Stimulated activated CD8-positive, alpha-beta memory T cell treated with anti-CD3 and anti-CD28 coated beads, Interleukin-4, amount 100 ng/mL, for 48 hours (primary cell): ENCODE measurements at regions not wholly inside any gene's neighbourhood (a gene's known extent, or its start where the extent isn't known, plus 50 kb on each side); places are given as distances from the start of the nearest gene placed in this dataset.
"Not testable (repeated sequence)": the region's sequence is repeated elsewhere in the genome, so short reads cannot be mapped to it uniquely, and the experiment has no call there.

Experiments used
- DNase-seq: peaks from one replicate; pipeline ENCODE4 v3.0.0-alpha.2; 2020

DNA sequence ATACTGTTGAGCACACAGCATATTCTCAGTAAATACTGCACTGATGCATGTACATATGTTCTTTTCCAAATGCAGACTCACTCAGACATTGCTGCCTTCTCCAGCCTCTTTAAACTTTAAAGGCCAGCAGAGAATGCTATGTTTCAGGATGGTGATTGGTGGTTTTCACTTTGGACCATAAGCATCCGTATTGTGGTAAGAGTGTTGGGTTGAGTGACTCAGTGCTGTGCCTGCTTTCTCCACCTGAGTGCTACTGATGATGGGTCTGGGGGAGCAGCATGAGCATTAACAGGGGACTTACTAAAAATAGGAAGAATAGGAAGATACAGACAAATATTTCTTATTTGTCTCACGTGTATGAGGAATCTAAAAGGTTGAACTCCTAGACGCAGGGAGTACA, 56.3 kb upstream of the ZNF92 start:
- DNase-seq, result no peak

DNA sequence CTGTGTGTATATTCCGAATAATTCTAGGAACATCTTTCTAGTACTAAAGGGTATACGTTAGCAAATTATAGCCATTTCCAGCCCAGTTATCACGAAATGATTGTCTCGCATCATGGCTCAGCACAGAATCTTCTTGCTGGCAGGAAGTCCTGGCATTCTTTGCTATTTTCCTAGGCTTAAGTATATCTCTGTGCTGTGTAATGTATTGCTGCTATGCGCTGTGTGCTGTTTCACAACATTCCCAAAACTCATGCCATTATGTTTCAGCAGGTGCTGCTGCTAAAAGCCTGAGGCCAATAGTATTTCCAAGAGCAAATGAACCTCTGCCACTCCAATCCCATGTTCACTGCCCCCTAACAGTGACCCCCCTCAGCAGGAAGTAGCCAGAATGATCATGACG, 62.9 kb upstream of the ZNF92 start:
- DNase-seq, result no peak

DNA sequence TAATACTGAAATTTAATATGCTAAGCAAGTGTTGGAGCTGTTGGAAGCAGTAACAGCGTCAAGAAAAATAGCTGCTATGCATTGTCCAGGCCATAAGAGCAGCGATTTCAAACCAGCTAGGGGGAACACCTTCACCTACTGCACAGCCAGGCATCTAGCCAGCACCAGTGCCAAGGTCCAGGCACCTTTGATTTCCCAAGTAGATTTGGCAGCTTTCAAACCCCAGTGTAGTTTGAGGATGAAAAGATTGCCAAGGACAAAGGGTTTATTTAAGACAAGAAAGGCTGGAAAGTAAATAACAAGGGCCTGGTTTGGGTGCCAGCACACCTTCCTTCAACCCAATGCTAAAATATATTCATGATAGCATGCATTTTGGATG, 65.4 kb upstream of the ZNF92 start:
- DNase-seq, result no peak

DNA sequence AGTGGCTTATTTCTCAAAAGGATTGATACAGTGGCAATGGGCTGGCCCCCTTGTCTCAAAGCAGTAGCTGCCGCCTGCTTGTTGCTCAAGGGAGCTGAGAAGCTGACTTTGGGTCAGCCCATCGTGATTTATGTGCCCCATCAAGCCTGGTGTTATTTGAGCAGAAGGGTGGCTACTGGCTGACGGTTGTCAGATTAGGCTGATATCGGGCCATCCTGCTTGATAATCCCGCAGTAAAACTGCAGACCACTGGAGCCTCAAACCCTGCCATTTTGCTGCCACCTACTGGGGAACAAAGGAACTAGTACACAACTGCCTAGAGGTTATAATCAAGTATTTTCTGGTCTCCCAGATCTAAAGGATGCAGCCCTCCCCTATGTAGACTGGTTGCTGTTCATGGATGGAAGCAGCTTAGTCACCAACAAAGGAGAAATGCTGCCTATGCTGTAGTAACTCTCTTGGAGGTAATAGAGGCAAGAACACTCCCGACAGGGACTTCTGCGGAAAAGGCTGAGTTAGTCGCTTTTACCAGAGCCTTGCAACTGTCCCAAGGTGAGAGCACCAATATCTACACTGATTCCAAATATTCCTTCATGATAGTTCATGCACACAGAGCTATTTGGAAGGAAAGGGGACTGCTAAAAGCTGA, 65.9 kb upstream of the ZNF92 start:
- DNase-seq, result peak; percentile 51

DNA sequence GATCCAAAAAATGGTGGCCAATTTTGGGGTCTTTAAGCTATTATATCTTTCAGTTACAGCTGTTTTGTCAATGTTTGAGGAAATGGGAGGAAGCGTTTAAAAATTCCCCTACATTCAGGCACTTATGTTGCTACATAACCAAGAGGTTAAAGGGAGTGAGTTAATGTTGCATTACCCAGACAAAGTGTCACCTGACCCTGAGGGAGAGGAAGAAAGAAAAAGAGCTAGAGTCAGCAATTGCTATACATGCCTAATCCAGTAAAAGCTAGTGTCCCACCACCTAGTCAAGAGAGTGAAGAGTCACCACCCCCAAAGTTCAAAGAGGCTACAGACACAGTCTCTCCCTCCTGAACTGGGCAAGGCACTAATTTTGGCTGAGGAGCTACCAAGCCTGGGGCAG, 69.5 kb upstream of the ZNF92 start:
- DNase-seq, result no peak

DNA sequence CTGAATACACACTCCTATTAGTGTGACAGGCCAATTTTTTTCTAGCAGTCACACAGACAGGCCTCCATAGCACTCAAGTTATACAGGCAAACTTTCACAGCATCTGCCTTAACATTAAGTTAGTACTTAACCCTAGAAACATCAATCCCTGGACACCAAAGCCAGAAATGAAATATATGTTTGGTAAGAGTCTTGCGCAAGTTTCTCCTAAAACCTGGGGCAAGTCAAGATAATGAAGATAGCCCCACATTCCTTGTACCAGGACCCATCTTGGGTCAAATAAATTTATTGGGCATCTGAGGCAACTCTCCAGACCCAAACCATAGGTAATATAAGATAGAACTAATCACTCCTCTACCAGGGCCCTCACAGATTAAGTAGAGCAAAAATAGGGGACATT, 70.8 kb upstream of the ZNF92 start:
- no peak for DNase-seq

DNA sequence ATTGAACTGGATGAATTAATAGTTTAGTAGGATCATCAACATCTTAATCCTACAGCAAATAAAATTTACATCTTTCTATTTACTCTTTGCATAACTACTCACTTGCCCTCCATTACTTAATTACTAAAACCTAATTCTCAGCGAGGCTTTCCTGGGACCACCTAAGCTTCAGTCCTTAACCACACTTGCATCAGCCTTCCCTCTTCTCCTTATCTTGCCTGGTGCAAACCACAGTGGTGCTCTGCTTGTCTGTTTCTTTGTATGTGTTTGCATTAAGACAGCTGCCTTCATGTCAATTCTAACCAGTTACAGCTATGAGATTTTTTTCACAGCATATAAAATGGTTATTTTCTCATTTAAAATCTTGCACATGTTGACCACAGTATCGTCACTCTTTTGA, 72.6 kb upstream of the ZNF92 start:
- DNase-seq, result no peak

DNA sequence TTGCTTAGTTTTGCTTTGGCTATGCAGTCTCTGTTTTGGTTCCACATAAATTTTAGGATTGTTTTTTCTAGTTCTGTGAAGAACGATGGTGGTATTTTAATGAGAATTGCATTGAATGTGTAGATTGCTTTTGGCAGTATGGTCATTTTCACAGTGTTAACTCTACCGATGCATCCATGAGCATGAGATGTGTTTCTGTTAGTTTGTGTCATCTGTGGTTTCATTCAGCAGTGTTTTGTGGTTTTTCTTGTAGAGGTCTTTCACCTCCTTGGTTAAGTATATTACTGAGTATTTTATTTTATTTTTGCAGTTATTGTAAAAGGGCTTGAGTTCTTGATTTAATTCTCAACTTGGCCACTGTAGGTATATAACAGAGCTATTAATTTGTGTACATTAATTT, 78.2 kb upstream of the ZNF92 start:
- DNase-seq, result no peak

DNA sequence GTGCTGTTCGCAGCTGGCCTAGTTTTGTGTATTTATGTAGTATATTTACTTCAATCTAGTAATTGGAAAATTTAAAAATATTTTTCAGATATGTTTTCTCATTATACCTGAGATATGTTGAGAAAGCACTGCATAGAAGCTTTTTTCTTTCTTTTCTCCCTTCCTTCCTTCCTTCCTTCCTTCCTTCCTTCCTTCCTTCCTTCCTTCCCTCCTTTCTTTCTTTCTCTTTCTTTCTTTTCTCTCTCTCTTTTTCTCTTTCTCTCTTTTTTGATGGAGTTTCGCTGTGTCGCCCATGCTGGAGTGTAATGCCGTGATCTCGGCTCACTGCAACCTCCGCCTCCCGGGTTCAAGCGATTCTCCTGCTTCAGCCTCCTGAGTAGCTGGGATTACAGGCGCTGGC, 83.3 kb upstream of the ZNF92 start:
- not testable (repeated sequence) for DNase-seq

DNA sequence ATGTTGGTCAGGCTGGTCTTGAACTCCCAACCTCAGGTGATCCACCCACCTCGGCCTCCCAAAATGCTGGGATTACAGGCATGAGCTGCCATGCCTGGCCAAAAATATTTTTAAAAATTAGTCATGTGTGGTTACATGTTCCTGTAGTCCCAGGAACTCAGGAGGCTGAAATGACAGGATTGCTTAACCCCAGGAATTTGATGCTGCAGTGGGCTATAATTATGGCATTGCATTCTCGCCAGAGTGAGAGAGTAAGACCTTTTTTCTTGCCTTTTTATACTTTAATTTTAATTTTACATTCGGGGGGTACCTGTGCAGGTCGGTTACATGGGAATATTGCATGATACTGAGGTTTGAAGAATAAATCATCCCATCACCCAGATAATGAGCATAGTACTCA, 86.6 kb upstream of the ZNF92 start:
- DNase-seq, result no peak

DNA sequence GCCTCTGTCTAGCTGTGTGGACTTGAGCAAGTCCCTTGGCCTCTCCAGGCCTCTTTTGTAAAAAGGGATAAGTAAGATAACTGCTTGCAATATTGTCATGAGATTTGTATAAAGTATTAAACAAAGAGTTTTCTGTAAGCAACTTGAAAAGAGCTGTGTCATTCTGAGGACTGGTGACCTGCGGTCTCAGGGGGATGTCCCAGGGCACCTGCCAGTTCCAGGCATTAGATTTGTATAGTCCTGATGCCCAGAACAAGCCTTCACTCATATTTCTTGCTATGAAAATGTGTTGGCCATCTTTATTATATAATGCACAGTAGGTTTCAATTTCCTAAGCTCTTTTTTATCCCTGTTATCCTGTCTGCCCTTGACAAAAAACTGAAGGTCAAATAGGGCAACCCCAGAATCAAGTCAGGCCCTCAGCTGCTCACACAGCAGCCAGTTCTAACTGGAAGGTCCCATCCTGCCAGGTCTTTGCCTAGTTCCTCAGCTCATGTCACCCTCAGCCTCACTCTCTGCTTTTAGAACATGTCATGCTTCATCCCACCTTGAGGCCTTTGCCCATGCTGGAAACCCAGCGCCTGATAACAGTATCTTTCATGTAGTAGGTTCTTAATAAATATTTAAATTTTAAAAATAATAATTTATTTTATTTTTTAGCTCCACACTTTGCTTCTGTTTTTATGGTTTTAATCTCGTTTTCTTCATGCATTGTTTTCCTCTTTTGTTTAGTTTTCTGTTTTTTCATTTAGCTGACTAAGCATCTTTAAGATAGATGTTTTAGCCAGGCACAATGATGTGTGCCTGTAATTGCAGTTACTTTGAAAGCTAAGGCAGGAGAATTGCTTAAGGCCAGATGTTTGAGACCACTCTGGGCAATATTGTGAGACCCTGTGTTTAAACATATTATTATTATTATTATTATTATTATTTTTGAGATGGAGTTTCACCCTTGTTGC, 87.5 kb upstream of the ZNF92 start:
- no peak for DNase-seq

DNA sequence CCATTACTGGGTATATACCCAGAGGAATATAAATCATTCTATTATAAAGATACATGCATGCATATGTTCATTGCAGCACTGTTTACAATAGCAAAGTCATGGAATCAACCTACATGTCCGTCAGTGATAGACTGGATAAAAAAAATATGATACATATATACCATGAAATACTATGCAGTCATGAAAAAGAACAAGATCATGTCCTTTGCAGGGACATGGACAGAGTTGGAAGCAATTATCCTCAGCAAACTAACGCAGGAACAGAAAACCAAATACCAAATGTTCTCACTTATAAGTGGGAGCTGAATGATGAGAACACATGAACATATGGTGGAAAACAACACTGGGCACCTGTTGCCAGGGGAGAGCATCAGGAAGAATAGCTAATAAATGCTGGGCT, 88.4 kb upstream of the ZNF92 start:
- not testable (repeated sequence) for DNase-seq

DNA sequence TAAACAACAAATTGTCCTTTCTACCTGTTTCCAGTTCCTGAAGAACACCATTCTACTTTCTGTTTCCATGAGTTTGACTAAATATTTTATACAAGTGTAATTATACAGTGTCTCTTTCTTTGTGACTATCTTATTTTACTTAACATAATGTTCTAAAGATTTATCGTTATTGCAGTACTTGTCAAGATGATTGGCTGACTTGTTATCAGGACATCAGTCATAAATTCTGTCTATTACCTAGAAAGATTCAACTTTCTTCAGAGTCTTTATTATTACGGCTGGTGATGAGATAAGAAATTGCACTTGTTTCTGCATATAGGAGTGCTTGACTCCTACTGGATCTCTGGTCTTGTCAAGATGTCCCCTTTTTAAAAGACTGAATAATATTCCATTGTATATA, 93.9 kb upstream of the ZNF92 start:
- DNase-seq, result no peak

DNA sequence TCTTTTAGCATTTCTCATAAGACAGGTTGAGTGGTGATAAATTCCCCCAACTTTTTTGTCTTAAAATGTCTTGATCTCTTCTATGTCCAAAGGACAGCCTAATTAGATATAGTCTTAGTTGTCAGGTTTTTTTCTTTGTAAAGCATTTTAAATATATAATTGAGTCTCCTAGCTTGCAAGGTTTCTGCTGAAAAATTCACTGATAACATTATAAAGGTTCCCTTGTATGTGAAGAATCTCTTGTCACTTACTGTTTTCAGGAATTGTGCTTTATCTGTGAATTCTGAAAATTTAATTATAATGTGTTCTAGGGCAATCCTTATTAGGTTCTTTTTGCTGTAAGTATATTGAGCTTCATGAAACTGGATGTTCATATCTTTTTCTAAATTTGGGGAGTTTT, 96.8 kb upstream of the ZNF92 start:
- no peak for DNase-seq

DNA sequence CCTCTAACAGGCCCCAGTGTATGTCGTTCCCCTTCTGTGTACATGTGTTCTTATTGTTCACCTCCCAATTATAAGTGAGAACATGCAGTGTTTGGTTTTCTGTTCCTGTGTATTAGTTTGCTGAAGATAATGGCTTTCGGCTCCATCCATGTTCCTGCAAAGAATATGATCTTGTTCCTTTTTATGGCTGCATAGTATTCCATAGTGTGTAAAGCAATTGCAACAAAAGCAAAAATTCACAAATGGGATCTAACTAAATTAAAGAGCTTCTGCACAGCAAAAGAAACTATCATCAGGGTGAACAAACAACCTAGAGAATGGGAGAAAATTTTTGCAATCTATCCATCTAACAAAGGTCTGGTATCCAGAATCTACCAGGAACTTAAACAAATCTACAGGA, 102.2 kb upstream of the ZNF92 start:
- not testable (repeated sequence) for DNase-seq

DNA sequence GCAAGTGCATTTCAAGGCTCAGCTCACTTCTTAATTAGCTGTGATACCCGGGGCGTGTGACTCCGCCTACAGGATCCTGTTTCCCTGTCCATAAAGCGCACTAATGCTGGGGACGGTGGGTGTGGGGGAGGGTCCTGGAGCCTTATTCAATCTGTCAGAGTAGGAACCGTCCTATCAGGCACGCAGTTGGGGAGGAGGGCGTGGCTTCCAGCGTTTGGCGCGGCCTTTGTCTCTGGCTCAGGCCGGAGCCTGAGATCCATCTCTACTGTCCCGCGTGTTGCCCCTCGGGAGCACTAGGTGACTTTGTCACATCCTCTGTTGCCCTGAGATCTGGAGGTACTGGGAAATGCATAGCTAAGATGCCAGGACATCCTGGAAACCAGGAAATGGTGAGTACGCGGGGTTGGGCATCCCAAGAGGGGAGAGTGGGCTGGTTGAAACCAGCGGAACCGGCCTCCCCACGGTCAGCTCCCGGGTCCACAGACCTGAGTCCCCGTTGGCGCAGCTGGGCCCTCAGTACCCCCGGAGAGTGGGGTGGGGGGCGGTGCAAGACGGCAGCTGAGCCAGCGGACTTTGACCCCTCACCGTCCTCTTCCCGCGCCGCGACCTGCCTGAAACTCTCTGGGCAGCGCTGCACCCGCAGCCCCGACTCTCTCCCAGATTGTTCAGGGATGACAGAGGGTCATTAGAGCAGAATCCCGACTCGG, 104.4 kb upstream of the ZNF92 start:
- peak; percentile 76 for DNase-seq

DNA sequence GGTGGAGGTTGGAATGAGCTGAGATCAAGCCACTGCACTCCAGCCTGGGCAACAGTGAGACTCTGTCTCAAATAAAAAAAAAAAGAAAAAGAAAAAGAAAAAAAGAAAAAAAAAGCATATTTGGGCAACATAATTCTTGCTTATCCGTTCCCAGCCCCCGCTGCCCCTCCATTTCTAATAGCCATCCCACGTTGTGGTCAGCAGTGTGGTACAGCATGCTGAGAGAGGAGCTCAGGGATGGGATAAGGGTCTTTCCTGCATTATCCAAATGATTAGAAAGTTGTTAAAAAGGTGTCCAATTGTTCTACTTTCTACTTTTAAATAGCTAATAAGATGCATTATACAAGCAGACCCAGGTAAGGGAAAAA, 104.9 kb upstream of the ZNF92 start:
- DNase-seq, result no peak

DNA sequence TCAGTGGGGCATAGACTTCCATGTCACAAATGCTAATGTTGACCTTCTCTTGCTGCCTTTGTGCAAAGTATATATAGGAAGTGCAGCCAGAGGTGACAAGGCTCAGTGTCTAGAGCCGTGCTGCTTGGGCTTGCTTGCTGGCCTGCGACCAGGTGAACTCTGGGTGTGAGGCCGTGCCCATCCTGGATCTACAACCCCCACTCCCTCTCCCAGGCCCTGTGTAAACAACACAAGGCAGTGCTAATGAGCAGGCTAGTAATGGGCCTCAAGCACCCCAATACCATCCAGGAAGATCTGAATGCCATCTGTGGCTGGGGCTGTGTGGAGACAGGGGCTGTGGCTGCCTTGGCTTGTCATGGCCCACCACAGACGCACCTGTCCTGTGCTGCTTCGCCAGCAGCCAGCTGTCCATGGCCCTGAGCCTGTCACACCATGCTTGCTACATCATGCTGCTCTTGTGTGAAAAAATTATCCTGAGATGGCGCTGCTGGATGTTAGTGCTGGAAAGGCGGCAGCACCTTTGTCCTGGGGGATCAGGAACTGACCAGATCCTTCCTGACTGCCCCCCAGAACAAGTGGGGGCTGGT, 107.6 kb upstream of the ZNF92 start:
- DNase-seq, result no peak

DNA sequence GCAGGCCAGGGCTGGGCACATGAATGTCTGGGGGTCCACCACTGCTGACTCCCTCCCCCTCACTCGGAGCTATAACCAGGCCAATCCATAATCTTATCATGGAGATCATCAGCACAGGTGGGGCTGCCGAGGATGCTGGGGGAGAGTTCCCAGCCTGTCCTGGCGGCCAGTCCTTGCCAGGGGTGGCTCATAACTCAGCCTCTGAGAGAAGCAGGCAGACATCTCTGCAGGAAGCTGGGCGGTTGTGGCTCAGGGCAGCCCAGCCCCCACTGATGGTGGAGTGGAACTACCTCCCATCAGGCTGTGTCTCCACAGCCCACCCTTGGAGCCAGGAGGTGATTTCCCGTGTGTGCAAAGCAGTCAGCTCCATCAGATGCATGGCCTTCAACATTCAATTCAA, 109.4 kb upstream of the ZNF92 start:
- no peak for DNase-seq

DNA sequence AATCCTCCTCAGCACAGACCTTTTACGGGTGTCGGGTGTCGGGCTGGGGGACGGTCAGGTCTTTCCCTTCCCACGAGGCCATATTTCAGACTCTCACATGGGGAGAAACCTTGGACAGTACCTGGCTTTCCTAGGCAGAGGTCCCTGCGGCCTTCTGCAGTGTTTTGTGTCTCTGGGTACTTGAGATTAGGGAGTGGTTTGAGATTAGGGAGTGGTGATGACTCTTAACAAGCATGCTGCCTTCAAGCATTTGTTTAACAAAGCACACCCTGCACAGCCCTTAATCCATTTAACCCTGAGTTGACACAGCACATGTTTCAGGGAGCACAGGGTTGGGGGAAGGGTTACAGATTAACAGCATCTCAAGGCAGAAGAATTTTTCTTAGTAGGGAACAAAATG, 113.0 kb upstream of the ZNF92 start:
- not testable (repeated sequence) for DNase-seq

DNA sequence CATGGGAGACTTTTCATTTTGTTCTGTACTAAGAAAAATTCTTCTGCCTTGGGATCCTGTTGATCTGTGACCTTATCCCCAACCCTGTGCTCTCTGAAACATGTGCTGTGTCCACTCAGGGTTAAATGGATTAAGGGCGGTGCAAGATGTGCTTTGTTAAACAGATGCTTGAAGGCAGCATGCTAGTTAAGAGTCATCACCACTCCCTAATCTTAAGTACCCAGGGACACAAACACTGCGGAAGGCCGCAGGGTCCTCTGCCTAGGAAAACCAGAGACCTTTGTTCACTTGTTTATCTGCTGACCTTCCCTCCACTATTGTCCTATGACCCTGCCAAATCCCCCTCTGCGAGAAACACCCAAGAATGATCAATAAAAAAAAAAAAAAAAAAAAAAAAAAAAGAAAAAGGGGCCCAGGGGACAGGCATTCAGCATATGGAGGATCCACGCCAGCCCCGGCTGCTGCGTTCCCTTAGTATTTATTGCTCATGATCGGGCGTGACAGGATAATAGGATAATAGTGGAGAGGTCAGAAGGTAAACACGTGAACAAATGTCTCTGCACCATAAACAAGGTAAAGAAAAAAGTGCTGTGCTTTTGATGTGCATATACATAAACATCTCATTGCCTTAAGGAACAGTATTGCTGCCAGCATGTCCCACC, 113.7 kb upstream of the ZNF92 start:
- DNase-seq, result not testable (repeated sequence)

DNA sequence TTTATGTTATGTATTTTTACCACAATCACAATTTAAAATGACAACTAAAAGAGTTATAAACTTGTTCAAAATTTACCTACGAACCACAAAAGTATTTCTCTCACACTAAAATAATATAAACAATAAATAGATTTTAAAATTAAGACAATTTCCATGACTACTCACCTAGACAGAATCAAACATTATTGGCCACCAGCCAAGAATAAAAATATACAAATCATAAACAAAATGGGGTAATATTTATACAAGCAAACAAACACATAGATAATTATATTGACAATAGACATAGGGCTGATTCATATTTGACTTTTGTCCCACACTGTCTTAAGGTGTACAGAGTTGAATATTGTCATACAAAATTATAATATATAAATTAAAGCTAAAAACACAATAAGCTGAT, 119.6 kb upstream of the ZNF92 start:
- DNase-seq, result no peak
